DMS53 (cell line): ENCODE measurements at regions not wholly inside any gene's neighbourhood (a gene's known extent, or its start where the extent isn't known, plus 50 kb on each side); places are given as distances from the start of the nearest gene placed in this dataset.
A peak's percentile ranks its signal among the peaks of the same experiment; 100 is the strongest.

ENCODE experiments used
- DNase-seq: peaks from one replicate; lab custom pipeline; 2025; lab: John Stamatoyannopoulos, UW

- no peak for DNase-seq
These were observed 242.5 kb downstream of the ERMARD start for GRCh38 chr6:169993861-169994481.

GRCh38 chr6:169991913-169992312 is 240.5 kb downstream of the ERMARD start:
- DNase-seq, result no peak

- DNase-seq, result no peak
These were observed 239.6 kb downstream of the ERMARD start for GRCh38 chr6:169991031-169991390.

DNA sequence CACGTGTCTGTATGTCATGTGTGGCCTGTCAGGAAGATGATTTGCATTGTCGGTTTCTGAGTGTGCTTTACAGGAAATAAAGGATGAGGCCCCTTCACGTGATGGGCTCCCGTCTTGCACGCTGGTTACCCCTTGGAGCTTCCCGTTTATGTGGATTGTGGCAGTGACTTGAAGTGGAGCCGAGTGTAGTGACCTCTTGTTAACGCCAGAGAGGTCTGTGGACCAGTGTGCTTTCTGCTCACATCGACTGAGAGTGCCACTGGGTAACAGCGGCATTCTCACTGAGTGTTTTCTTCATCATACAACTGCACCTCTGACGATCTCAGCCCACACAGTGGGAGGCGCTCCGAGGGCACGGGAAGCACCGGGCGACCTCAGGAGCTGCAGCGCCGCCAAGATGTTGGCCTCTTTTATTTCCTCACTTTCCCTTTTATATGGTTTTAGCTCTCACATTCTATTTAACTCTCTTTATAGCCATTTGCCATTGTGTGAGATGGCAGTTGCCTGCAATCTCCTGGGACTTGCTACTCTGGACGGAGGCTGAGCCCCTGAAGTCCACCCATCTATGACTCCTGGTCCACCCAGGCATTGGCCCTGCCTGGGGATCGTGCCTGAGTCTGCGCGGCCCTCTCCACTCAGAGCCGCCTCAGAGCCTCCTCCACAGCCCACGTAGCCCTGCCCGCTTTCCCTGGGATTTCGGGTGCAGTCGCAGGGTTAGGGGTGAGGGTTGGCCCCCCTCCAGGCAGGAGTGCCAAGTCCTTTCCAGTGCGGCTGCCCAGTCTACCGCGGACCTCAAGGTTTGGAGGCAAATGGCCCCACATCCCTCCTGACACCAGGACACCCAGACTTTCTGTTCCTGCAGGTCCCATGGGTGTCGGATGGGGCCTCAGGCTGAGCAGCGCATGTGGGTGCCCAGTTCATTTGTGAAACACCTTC is 238.9 kb downstream of the ERMARD start:
- peak; percentile 66 for DNase-seq

GRCh38 chr6:169989594-169989993 is 238.2 kb downstream of the ERMARD start:
- no peak for DNase-seq

DNA sequence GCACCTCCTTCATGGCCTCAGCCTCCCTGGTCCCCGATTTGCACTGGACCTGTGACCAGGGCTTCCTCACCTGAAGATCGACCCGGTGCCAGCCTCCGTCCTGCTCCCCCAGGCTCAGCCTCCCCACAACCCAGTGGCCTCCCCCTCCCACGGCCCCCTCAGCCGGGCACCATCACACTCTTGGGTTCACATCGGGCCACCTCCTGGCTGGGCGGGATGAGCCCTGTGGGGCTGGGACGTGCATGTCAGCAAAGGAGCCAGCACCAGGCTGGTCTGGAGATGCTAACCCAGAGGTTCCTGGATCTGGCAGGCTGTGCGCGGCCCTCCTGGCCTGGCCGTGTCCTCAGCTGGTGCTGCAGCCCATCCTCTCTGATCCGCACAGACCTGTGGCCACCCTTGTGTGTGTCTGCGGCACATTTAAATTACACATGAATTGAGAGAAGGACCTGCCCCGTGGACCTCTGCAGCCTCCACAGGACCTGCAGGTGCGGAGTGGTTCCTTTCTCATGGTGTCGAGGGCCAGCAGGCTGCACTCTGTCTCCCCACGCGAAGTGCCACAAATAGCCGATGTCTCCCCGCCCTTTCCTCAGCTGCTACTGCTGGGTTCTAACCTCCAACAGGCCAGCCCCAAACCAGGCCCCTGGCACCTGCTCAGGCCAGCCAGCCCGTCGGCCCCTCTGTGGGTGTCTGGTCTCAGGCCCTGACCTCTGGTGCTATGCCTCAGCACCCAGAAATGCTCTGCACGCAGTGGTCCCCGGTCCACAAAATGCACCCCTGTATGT is 237.5 kb downstream of the ERMARD start:
- no peak for DNase-seq

GRCh38 chr6:169986848-169987498 is 235.6 kb downstream of the ERMARD start:
- DNase-seq, result no peak

DNA sequence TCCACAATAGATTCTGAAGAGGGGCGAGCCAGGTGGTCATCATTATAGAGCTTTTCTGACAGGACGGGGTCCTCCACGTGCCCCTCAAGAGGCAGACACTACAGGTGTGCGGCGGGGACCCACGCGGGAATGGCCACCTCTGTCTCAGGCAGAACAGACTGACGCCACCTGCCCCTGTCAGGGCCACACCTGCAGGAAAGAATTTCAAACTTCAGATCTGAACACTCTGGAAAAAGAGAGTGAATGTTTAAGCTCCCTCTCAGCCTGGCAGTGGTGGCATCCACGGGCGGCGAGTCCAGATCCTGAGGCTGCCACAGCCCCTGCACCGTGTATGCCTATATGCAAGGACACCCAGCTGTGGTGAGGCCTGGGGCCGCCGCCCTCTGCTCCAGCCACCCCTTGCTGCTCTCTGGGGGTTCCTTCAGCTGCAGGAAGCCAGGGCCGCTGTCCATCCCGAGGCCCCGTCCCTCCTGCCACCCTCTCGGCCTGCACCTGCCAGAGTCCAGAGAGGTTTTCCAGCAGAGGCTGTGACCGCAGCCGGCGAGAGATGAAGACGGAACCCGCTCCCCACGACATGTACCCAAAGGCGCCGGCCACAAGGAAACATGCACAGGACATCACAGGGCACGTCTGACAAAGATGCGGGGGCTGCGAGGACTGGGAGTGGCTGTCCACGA is 234.9 kb downstream of the ERMARD start:
- no peak for DNase-seq

GRCh38 chr6:169985121-169986015 is 233.9 kb downstream of the ERMARD start:
- DNase-seq, result no peak

DNA sequence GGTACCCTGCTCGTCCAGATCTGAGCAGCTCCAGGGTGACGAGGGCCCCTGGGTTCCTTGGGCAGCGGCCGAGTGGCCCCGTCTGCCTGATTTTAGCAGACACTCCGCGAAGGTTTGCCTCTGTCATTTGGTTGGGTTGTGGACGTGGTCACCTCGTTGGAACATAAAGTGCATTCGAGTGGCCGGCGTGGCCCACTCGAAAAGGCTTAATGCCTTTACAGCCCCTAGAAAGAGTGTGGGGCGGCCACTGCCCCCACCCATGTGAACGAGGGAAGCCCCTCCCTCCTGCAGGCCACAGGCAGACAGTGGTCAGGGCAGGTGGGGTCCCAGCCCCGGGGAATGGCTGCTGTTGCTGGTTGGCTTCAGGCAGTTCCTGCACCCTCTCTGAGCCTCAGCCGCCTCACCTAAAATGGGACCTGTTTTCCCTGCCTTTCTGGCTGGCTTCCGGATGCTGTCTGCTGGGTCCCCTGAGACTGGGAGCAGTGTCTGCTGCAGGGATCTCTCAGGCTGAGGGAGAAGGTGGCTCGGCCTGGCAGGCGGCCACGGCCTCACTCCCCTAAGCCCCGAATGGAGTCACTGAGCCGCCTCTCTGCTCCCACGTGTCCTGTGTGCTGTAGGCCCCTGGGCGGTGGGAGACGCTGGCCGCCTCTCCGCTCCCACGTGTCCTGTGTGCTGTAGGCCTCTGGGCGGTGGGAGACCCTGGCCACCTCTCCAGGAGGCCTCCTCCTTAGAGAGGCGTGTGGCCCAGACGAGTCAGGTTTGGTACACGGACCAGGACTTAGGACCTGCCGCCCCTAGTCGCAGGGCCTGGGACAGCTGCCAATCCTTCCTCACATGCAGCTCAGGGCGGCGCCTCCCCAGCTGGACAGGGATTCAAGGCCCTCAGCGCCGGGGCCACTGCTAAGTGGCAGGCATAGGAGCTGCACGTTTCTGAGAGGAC is 233.0 kb downstream of the ERMARD start:
- DNase-seq, result peak; percentile 16

DNA sequence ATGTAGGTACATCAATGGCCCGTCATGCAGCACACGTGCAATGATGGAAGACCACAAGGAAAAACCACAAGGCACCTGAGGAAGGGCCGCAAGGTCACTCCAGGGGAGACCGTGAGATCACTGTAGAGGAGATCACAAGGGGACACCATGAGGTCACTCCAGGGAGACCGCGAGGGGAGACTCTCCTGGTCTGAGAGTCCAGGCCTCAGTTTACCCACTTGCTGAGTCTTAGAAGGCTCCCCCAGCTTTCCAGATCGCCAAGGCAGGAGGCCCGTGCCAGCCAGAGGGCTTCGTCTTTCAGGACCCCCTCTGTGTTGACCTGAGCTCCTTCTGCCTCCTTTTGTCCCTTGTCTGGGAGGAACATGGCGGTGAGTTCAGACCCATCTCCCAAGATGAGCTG is 232.2 kb downstream of the ERMARD start:
- no peak for DNase-seq

- no peak for DNase-seq
These were observed 231.3 kb downstream of the ERMARD start for GRCh38 chr6:169982461-169983386.

DNA sequence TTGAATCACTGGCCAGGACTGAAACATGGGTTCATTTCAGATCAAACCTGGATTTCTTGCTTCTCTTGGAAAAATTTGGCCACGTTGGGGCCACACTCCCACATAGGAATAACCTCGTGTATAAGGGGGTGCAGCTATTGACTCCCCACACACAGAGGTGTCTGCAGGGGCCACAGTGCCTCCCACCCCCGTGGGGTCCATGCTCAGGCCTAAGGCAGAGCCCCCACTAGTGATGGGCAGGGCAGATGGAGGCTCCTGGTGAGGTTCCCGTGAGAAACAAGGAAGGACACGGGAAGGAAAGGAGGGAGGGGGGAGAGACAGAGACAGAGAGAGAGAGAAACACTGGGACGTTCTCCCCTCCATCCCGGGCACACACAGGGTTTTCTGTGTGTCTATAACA is 230.5 kb downstream of the ERMARD start:
- DNase-seq, result no peak

GRCh38 chr6:169981568-169981967 is 230.1 kb downstream of the ERMARD start:
- DNase-seq, result no peak

DNA sequence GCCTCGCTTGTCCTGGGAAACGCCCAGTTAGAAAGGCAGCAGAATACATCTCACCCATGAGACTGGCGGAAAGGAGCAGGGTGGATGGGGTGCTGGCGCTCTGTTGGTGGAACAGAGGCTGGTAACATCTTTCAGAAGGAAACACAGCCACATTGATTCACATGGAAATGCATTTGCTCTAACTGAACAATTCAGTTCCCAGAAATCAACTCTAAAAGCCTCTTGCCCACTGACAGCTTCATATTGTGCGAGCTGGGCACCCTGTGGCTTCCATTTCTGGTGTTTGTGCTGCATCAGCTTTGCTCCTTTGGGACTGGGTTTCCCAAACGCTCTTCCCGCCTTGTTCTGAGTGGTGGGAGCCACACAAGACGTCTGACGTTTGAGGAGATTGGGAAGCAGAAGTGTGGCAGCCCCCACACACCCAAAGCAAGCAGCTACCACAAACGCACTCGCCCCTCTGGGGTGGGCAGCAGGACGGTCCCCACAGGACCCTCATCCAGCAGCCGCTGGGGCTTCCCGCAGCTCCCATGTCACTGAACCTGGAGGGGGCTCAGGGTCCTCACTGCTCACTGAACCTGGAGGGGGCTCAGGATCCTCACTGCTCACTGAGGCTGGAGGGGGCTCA is 229.5 kb downstream of the ERMARD start:
- no peak for DNase-seq

- no peak for DNase-seq
These were observed 228.5 kb downstream of the ERMARD start for GRCh38 chr6:169979873-169980432.

DNA sequence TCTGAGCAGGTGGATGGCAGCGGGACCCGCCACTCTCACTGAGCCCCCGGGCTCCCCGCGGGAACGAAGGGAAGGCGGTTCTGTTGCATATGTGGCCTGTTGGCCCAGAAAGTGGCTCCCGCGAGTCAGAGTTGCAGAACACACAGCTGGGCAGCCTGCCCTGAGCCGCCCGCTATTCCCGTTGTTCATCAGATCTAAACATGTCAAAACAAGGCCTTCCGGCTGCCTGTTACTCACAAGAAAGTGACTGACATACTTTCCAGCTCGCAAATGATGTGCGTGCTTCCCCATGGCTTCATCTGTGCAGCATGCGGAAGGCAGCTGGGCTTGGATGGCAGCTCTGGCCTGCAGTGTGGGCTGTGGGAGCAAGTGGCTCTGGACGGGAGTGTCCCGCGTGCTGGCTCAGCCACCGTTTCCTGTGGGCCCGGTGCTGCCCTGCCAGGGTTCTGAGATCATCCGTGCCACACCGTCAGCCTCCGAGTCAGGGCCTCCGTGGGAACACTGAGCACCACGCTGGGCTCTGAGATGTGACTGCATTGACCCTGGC is 227.3 kb downstream of the ERMARD start:
- DNase-seq, result no peak
